Activated CD4-positive, CD25-positive, alpha-beta regulatory T cell treated with anti-CD3 and anti-CD28 coated beads, Interleukin-2, amount 50 U/mL, for 72 hours (primary cell): ENCODE measurements at regions not wholly inside any gene's neighbourhood (a gene's known extent, or its start where the extent isn't known, plus 50 kb on each side); places are given as distances from the start of the nearest gene placed in this dataset.
"Not testable (repeated sequence)": the region's sequence is repeated elsewhere in the genome, so short reads cannot be mapped to it uniquely, and the experiment has no call there.

Experiments used
- DNase-seq: peaks from one replicate; pipeline ENCODE4 v3.0.0; 2021

DNA sequence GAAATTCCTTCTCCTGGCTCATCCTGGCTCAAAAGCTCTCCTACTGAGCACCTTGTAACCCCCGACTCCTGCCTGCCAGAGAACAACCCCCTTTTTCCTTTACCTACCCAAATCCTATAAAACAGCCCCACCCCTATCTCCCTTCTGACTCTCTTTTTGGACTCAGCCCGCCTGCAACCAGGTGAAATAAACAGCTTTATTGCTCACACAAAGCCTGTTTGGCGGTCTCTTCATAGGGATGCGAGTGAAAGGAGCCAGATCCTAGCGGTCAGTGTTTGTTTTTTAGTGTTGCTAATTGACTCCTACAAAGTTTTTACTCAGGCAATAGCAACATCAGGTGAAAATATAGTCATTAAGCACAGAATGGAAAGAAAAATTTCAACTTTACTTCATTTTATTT, 592.3 kb upstream of the AADAT start:
- not testable (repeated sequence) for DNase-seq

- no peak for DNase-seq
Observed at GRCh38 chr4:170675568-170676262, 586.0 kb upstream of the AADAT start.

- no peak for DNase-seq
Observed at GRCh38 chr4:170674176-170674575, 584.4 kb upstream of the AADAT start.

GRCh38 chr4:170672381-170672965, 582.7 kb upstream of the AADAT start:
- DNase-seq: no peak

GRCh38 chr4:170671171-170671570, 581.4 kb upstream of the AADAT start:
- DNase-seq: no peak

DNA sequence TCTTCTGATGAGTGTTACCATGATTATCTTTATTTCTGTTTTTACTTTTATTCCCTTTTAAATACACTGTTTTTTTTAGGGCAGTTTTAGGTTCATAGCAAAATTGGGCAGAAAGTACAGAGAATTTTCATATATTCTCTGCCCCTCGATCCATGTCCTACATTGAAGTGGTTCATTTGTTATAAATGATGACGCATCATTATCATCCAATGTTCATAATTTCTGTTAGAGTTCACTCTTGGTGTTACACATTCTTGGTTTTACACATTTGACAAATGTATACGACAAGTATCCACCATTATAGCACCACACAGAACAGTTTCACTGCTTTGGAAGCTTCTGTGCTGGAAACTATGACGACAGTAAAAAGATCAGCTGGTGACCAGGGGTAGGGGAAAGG, 578.1 kb upstream of the AADAT start:
- no peak for DNase-seq

- no peak for DNase-seq
Observed at GRCh38 chr4:170666909-170667308, 577.2 kb upstream of the AADAT start.

GRCh38 chr4:170662250-170662649, 572.5 kb upstream of the AADAT start:
- no peak for DNase-seq

- no peak for DNase-seq
Observed at GRCh38 chr4:170657761-170658160, 568.0 kb upstream of the AADAT start.

GRCh38 chr4:170656506-170656905, 566.8 kb upstream of the AADAT start:
- DNase-seq: no peak

- DNase-seq: no peak
Observed at GRCh38 chr4:170652571-170652970, 562.8 kb upstream of the AADAT start.

DNA sequence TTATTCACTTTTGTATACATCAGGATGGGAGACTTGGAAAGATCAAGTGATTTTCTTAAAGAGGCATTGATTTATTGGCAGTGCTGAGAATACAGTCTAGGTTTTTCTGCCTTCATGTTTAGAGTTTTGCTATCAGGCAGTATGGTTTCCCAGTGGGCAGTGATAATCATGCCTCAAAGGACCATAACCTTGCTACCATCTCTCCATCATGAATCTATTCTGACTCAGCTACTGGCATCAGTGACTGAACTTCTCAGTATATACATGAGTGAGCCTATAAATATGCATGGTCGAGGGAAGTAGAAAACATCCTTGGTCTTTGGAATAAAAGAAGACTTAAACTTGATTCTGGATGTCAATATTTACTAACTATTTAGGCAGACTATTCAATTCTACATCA, 562.0 kb upstream of the AADAT start:
- no peak for DNase-seq

- no peak for DNase-seq
Observed at GRCh38 chr4:170627418-170627817, 537.7 kb upstream of the AADAT start.

DNA sequence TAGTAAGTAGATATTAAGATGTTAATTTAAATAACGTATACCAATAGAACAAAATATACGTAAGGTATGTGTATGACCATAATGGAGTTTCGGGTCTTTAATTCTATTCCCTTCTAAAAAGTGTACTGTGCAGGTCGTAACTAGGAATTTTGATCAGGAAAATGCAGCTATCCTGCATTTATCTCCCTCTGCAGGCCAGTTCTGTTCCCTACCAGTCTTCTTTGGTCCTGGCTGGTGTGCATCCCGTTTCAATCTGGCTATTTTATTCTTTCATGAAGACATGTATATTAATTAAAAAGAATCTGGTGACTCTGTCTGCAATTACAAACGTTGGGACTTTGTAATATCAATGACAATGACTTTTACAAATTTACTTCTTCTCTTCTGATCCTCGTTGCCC, 534.1 kb upstream of the AADAT start:
- DNase-seq: no peak

GRCh38 chr4:170610434-170610833, 520.7 kb upstream of the AADAT start:
- no peak for DNase-seq

- DNase-seq: no peak
Observed at GRCh38 chr4:170599894-170600293, 510.1 kb upstream of the AADAT start.

DNA sequence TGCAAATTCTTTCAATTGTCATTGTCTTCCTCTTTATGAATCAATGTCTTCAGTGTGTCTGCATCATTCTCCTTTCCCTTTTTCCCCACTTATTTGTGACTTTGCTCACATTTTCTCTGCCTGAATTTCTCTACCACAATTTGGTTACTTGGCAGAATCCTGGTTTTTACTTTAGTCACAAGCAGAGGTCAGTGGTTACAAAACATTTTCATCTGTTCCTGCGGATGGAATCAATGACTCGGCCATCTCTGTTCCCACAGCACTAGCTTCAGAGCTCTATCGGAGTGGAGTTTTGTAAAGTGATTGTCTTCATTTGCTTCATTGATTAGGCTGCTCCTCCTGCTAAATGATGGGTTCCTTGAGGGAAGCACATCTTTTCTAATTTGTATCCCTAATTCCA, 501.3 kb upstream of the AADAT start:
- DNase-seq: no peak

DNA sequence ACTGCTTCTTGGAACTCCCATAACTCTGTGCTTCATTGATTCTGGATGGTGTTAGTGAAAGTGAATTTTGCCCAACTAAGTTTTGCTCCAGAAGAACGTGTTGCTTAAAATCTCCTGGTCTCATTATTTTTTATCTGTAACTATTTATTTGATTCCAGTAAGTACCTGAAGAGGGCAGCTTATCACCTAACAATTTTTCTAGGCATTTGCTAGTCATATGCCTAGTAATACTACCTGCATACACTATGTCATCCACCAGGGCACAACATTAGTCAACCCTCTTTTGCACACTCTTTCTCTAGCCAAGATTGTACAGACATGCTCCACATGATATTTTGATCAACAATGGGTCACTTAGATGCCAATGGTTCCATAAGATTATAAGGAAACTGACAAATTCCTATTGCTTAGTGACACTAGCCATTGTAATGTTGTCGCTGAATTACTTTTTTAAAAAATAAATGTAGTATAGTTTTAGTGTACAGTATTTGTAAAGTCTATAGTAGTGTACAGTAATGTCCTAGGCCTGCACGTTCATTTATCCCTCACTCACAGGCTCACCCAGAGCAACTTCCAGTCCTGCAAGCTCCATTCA, 499.9 kb upstream of the AADAT start:
- no peak for DNase-seq

DNA sequence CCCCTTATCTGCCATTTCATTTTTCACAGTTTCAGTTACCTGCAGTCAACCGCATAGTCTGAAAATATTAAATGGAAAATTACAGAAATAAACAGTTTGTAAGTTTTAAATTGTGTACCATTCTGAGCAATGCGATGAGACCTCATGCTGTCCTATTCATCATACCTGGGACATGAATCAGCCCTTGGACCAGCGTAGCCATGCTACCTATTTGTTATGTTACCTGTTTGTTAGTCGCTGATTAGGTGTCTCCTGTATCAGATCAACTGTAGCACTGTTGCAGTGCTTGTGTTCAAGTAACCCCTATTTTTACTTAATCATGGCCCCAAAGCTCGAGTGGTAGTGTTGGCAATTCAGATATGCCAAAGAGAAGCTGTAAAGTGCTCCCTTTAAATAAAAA, 492.2 kb upstream of the AADAT start:
- DNase-seq: no peak

GRCh38 chr4:170581322-170581721, 491.6 kb upstream of the AADAT start:
- DNase-seq: no peak

- DNase-seq: no peak
Observed at GRCh38 chr4:170580651-170581050, 490.9 kb upstream of the AADAT start.

DNA sequence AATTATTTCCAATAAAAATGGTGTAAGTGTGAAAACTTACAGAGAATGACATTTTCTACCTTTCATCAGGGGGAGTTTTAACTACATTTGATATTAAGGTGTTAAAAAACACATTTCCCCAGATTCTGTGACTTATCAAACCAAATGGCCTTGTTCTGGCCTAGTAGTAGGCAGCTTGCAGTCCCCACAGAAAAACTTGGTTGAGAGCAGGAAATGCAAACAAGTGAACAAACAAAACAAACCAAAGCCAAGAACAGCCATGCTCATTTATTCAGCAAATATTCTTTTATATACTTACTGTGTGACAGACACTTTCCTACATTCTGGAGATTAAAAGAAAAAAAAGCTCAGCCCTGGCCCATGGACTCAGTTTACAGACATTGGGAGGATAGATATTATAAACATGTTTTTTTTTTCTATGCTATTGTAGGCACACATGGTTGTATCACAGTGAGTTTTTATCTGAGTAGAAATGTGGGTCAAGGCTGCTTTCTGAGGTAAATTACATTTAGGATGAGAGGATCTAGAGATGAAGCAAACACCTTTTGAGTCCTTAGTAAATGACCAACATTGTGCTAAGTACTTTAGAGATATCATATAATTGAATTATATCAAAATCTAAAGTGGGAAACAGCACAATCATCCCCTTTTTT, 449.2 kb upstream of the AADAT start:
- DNase-seq: no peak

GRCh38 chr4:170529748-170530722, 440.3 kb upstream of the AADAT start:
- DNase-seq: no peak
